ENCODE measurements at regions not wholly inside any gene's neighbourhood (a gene's known extent, or its start where the extent isn't known, plus 50 kb on each side); places are given as distances from the start of the nearest gene placed in this dataset.

DNA sequence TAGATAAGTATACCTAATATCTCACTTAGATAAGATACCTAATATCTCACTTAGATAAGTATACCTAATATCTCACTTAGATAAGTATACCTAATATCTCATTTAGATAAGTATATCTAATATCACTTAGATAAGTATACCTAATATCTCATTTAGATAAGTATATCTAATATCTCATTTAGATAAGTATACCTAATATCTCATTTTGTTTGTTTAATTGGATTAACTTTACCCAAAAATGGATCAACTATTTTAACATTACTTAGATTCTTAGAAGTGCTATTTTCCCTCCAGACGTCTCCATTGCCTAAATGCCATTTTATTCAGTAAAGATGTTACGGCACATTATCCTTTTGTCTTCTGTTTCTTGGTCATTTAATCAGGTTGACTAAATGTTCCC is 346.4 kb downstream of the CHRM3 start:
- WGBS, 2 donors: 91 to 93% methylated on average over 2 of the region's 2 CpGs
- intact Hi-C loops (cut with DNase I): no loop called here

DNA sequence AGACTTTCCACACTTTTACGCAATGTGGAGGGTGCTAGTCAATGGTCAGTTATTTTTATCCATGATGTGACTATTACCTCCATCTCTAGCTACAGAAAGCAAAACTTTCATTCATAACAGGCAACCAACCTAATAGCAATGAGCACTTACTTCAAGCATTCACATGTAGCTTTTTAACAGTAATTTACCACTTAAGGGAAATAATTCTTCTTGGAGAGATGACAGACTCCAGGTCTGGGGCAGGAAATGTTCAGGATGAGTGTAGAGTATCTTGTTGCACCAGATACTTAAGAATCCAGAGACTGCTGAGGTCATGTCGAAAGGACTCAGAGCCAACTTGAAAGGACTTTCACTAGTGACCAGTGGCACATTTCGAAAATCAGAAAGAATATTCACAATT is 347.6 kb downstream of the CHRM3 start:
- no peaks in the 10 kb centered on the region for H3K36me3 ChIP-seq (replicated peaks in 1 of 2; ENCODE audit: insufficient read depth in 1 of 2, low read depth in 2 of 2)
- 83 to 84% methylated on average over 3 of the region's 3 CpGs for WGBS, 2 donors
- no peaks in the 10 kb centered on the region for H3K9me3 ChIP-seq
- H3K4me1 ChIP-seq: peaks cover 6% of the 10 kb centered on the region
- DNase-seq (no peak), ATAC-seq (no peak)
- H3K27me3 ChIP-seq: no peaks in the 10 kb centered on the region
- H3K4me3 ChIP-seq: no peak overlapping the region
- intact Hi-C loops (cut with DNase I): no loop called here
- H3K27ac ChIP-seq: no peak overlapping the region
- TF ChIP-seq, protein P1, sequence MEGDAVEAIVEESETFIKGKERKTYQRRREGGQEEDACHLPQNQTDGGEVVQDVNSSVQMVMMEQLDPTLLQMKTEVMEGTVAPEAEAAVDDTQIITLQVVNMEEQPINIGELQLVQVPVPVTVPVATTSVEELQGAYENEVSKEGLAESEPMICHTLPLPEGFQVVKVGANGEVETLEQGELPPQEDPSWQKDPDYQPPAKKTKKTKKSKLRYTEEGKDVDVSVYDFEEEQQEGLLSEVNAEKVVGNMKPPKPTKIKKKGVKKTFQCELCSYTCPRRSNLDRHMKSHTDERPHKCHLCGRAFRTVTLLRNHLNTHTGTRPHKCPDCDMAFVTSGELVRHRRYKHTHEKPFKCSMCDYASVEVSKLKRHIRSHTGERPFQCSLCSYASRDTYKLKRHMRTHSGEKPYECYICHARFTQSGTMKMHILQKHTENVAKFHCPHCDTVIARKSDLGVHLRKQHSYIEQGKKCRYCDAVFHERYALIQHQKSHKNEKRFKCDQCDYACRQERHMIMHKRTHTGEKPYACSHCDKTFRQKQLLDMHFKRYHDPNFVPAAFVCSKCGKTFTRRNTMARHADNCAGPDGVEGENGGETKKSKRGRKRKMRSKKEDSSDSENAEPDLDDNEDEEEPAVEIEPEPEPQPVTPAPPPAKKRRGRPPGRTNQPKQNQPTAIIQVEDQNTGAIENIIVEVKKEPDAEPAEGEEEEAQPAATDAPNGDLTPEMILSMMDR (IDR thresholded peaks at IDR 0.05): no peak
- no peak for TF ChIP-seq POLR2A (IDR thresholded peaks at IDR 0.05)

More for the DNA sequence above, 346.4 kb downstream of the CHRM3 start:
- TF ChIP-seq, protein P1 (IDR thresholded peaks at IDR 0.05): no peak
- TF ChIP-seq POLR2A (IDR thresholded peaks at IDR 0.05): no peak
- Histone ChIP-seq H3K4me3 (no peak overlapping the region), H3K36me3 (replicated peaks in 1 of 2; ENCODE audit: insufficient read depth in 1 of 2, low read depth in 2 of 2) (no peaks in the 10 kb centered on the region), H3K27me3 (no peaks in the 10 kb centered on the region), H3K9me3 (no peaks in the 10 kb centered on the region), H3K4me1 (peaks cover 6% of the 10 kb centered on the region), H3K27ac (no peak overlapping the region)
- no peak for DNase-seq
- ATAC-seq: no peak

DNA sequence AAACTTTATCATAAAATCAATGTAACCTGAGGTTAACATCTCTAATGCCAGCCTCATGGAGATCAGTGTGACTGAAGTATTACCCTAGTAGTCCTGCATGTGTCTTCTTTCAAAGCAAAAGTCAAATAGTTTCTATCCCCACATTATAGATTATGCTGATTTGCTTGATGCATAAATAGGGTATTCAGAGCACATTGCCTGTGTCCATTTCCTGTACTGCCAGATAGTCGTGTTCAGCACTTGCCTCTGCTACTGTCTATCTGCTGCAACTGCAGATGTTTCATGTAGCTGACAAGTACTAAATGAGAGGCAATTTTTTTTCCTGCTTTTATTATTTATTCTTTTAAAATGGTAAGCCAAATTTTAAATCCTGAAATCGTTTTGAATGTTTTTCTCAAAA is 348.7 kb downstream of the CHRM3 start:
- Histone ChIP-seq H3K9me3 (no peaks in the 10 kb centered on the region), H3K27me3 (no peaks in the 10 kb centered on the region), H3K4me3 (no peak overlapping the region), H3K36me3 (replicated peaks in 1 of 2; ENCODE audit: insufficient read depth in 1 of 2, low read depth in 2 of 2) (no peaks in the 10 kb centered on the region), H3K27ac (no peak overlapping the region), H3K4me1 (peaks cover 6% of the 10 kb centered on the region)
- no peak for TF ChIP-seq POLR2A (IDR thresholded peaks at IDR 0.05)
- TF ChIP-seq, protein P1 (IDR thresholded peaks at IDR 0.05): no peak
- no peak for ATAC-seq
- DNase-seq: no peak
- WGBS, 2 donors: 53 to 69% methylated on average over 2 of the region's 2 CpGs
- intact Hi-C loops (cut with DNase I): no loop called here

DNA sequence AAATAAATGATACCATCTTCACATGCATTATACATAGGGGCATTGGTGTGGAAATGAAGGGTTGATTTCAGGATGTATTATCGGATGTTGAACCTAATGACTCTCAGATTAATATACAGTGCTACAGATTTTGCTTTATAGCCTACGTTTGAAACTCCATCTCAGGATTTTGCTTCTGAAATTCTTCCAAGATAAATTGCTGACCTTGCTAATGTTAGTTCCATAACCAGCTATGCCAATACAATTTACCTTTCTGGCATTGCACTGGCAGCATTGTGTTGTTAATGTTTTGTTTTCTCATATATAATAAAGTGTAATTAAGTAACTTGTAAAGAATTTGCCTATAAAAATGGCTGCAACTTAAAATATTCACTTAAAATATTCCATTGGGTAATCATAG is 350.1 kb downstream of the CHRM3 start:
- Histone ChIP-seq H3K9me3 (no peaks in the 10 kb centered on the region), H3K4me1 (no peaks in the 10 kb centered on the region), H3K27me3 (no peaks in the 10 kb centered on the region), H3K4me3 (no peak overlapping the region), H3K27ac (no peak overlapping the region), H3K36me3 (replicated peaks in 1 of 2; ENCODE audit: insufficient read depth in 1 of 2, low read depth in 2 of 2) (no peaks in the 10 kb centered on the region)
- no peak for ATAC-seq
- WGBS, 2 donors: 61 to 63% methylated on average over 2 of the region's 2 CpGs
- TF ChIP-seq POLR2A (IDR thresholded peaks at IDR 0.05): no peak
- TF ChIP-seq, protein P1 (IDR thresholded peaks at IDR 0.05): no peak
- no peak for DNase-seq
- intact Hi-C loops (cut with DNase I): no loop called here

DNA sequence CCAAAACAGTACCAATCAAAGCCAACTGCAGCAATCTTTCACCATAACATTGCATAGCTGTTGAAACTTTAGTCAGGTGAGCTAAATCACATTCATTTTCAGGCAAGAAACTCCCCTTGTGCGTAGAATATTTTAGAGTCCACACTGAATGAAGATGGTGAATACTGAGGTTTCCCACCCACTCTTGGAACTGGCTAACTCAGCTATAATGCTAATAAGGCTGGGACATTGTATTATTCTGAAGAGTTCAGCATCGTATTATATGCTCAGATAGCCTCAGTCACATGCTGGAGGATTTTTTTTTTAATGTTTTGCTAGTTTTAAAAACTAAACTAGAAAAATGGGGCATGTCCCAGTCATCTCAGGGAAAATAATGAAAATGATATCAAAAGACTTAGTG is 352.3 kb upstream of the FMN2 start:
- DNase-seq: no peak
- TF ChIP-seq, protein P1 (IDR thresholded peaks at IDR 0.05): no peak
- TF ChIP-seq POLR2A (IDR thresholded peaks at IDR 0.05): no peak
- 89 to 94% methylated on average over 2 of the region's 2 CpGs for WGBS, 2 donors
- Histone ChIP-seq H3K9me3 (no peaks in the 10 kb centered on the region), H3K4me1 (no peaks in the 10 kb centered on the region), H3K36me3 (replicated peaks in 1 of 2; ENCODE audit: insufficient read depth in 1 of 2, low read depth in 2 of 2) (no peaks in the 10 kb centered on the region), H3K27me3 (no peaks in the 10 kb centered on the region), H3K4me3 (no peak overlapping the region), H3K27ac (no peak overlapping the region)
- no peak for ATAC-seq
- intact Hi-C loops (cut with DNase I): no loop called here
